Neural progenitor cell (in vitro differentiated cells): ENCODE measurements at regions not wholly inside any gene's neighbourhood (a gene's known extent, or its start where the extent isn't known, plus 50 kb on each side); places are given as distances from the start of the nearest gene placed in this dataset.

Experiments used
- DNase-seq: peaks from one replicate; pipeline ENCODE4 v3.0.0-alpha.2; 2016; ENCODE audit warnings: low spot score
- H2AFZ ChIP-seq: fragments of 200-600 bp; sonication (generic); replicated peaks from 2 replicates; pipeline ENCODE4 v1.6.1; 2016; ENCODE audit warnings: antibody characterized with exemption
- H3F3A ChIP-seq: fragments of 200-600 bp; sonication (generic); 2 replicates; pipeline ENCODE4 v1.6.1; 2016; ENCODE audit warnings: antibody characterized with exemption, low read depth
- H3K27ac ChIP-seq: fragments of 200-600 bp; sonication (generic); 2 replicates; pipeline ENCODE4 v1.5.1; 2016; ENCODE audit warnings: mild to moderate bottlenecking
- H3K27me3 ChIP-seq: fragments of 200-600 bp; sonication (generic); 2 replicates; pipeline ENCODE4 v1.6.1; 2016; ENCODE audit warnings: mild to moderate bottlenecking, moderate library complexity
- H3K36me3 ChIP-seq: fragments of 200-600 bp; sonication (generic); 2 replicates; pipeline ENCODE4 v1.5.1; 2016
- H3K4me1 ChIP-seq: fragments of 200-600 bp; sonication (generic); 2 replicates; pipeline ENCODE4 v1.6.1; 2016; ENCODE audit warnings: mixed run types
- H3K4me2 ChIP-seq: fragments of 200-600 bp; sonication (generic); 2 replicates; pipeline ENCODE4 v1.6.1; 2016
- H3K4me3 ChIP-seq: fragments of 200-600 bp; sonication (generic); 2 replicates; pipeline ENCODE4 v1.5.1; 2016
- H3K79me2 ChIP-seq: fragments of 200-600 bp; sonication (generic); 2 replicates; pipeline ENCODE4 v1.6.1; 2016; ENCODE audit warnings: low read depth
- H3K9ac ChIP-seq: fragments of 200-600 bp; sonication (generic); 2 replicates; pipeline ENCODE4 v1.6.1; 2016
- H3K9me3 ChIP-seq: fragments of 200-600 bp; sonication (generic); 2 replicates; pipeline ENCODE4 v1.5.1; 2016; ENCODE audit warnings: low read depth
- H4K20me1 ChIP-seq: fragments of 200-600 bp; sonication (generic); 2 replicates; pipeline ENCODE4 v1.6.1; 2016; ENCODE audit warnings: low read depth
- H3K27ac Mint-ChIP-seq: 3 replicates; pipeline ENCODE4 v1.8.0; 2021; ENCODE audit warnings: mixed read lengths
- H3K27me3 Mint-ChIP-seq: 2 replicates; pipeline ENCODE4 v1.8.0; 2022; ENCODE audit warnings: low read depth, mild to moderate bottlenecking, inconsistent platforms, moderate library complexity, mixed read lengths; ENCODE audit not compliant: insufficient read depth
- H3K36me3 Mint-ChIP-seq: 3 replicates; pipeline ENCODE4 v1.8.0; 2021; ENCODE audit warnings: mixed read lengths
- H3K4me1 Mint-ChIP-seq: 3 replicates; pipeline ENCODE4 v1.8.0; 2021; ENCODE audit warnings: mixed read lengths
- H3K4me3 Mint-ChIP-seq: 3 replicates; pipeline ENCODE4 v1.8.0; 2021; ENCODE audit warnings: mild to moderate bottlenecking, moderate library complexity, mixed read lengths
- H3K9me3 Mint-ChIP-seq: 3 replicates; pipeline ENCODE4 v1.8.0; 2020; ENCODE audit warnings: mixed read lengths
- CTCF ChIP-seq: fragments of 200-600 bp; sonication (generic); IDR thresholded peaks from 2 replicates; pipeline ENCODE4 v1.5.1; 2017; ENCODE audit warnings: antibody characterized with exemption, mild to moderate bottlenecking
- EZH2 ChIP-seq: fragments of 200-600 bp; sonication (generic); IDR thresholded peaks from 2 replicates; pipeline ENCODE4 v1.6.1; 2017; ENCODE audit warnings: antibody characterized with exemption, mild to moderate bottlenecking, moderate library complexity
- EZH2phosphoT487 ChIP-seq: fragments of 200-600 bp; sonication (generic); IDR thresholded peaks from 2 replicates; pipeline ENCODE4 v1.6.1; 2017; ENCODE audit warnings: antibody characterized with exemption

- H3K79me2 ChIP-seq, result no peaks in the 10 kb centered on the region
- no peaks in the 10 kb centered on the region for H3K36me3 Mint-ChIP-seq
- no peak overlapping the region for H3K27ac ChIP-seq
- no peak overlapping the region for H3K9ac ChIP-seq
- no peak overlapping the region for H3K27ac Mint-ChIP-seq
- H3K4me3 ChIP-seq, result no peak overlapping the region
- H3K4me1 Mint-ChIP-seq, result peaks cover 13% of the 10 kb centered on the region
- H3F3A ChIP-seq, result no peaks in the 10 kb centered on the region
- no peaks in the 10 kb centered on the region for H3K9me3 ChIP-seq
- DNase-seq, result no peak
- H3K4me1 ChIP-seq, result peaks cover 5% of the 10 kb centered on the region
- no peaks in the 10 kb centered on the region for H3K27me3 ChIP-seq
- TF ChIP-seq EZH2phosphoT487, result no peak
- no peak for TF ChIP-seq EZH2
- no peak for TF ChIP-seq CTCF
- no peak overlapping the region for H3K4me2 ChIP-seq
- H4K20me1 ChIP-seq, result no peaks in the 10 kb centered on the region
- no peak overlapping the region for H3K4me3 Mint-ChIP-seq
- no peak overlapping the region for H2AFZ ChIP-seq
- H3K36me3 ChIP-seq, result no peaks in the 10 kb centered on the region
- H3K27me3 Mint-ChIP-seq, result no peaks in the 10 kb centered on the region
- H3K9me3 Mint-ChIP-seq, result peaks cover 3% of the 10 kb centered on the region
Measured at GRCh38 chrX:13099121-13099520, 54.7 kb upstream of the FAM9C start.

GRCh38 chrX:13096728-13097127 is 52.3 kb upstream of the FAM9C start:
- peaks cover 12% of the 10 kb centered on the region for H3K4me1 Mint-ChIP-seq
- Histone ChIP-seq H3F3A (no peaks in the 10 kb centered on the region), H3K79me2 (no peaks in the 10 kb centered on the region), H3K27ac (no peak overlapping the region), H2AFZ (no peak overlapping the region), H3K27me3 (no peaks in the 10 kb centered on the region), H3K4me3 (no peak overlapping the region), H3K4me1 (peaks cover 5% of the 10 kb centered on the region), H3K9me3 (no peaks in the 10 kb centered on the region), H3K4me2 (no peak overlapping the region), H4K20me1 (no peaks in the 10 kb centered on the region), H3K9ac (no peak overlapping the region), H3K36me3 (no peaks in the 10 kb centered on the region)
- H3K27ac Mint-ChIP-seq, result no peak overlapping the region
- H3K27me3 Mint-ChIP-seq, result peaks cover 2% of the 10 kb centered on the region
- H3K9me3 Mint-ChIP-seq, result peaks cover 11% of the 10 kb centered on the region
- no peak overlapping the region for H3K4me3 Mint-ChIP-seq
- TF ChIP-seq EZH2 (no peak), CTCF (no peak), EZH2phosphoT487 (no peak)
- DNase-seq, result no peak
- H3K36me3 Mint-ChIP-seq, result no peaks in the 10 kb centered on the region

GRCh38 chrX:13094828-13095341 is 50.5 kb upstream of the FAM9C start:
- Mint-ChIP-seq H3K27me3 (peaks cover 2% of the 10 kb centered on the region), H3K9me3 (peaks cover 11% of the 10 kb centered on the region), H3K36me3 (no peaks in the 10 kb centered on the region), H3K4me1 (peaks cover 5% of the 10 kb centered on the region), H3K4me3 (no peak overlapping the region), H3K27ac (no peak overlapping the region)
- Histone ChIP-seq H3K4me1 (peaks cover 7% of the 10 kb centered on the region), H3K4me3 (no peak overlapping the region), H3K27me3 (no peaks in the 10 kb centered on the region), H3F3A (no peaks in the 10 kb centered on the region), H3K36me3 (no peaks in the 10 kb centered on the region), H3K4me2 (no peak overlapping the region), H4K20me1 (no peaks in the 10 kb centered on the region), H3K27ac (no peak overlapping the region), H3K9ac (no peak overlapping the region), H2AFZ (no peak overlapping the region), H3K79me2 (no peaks in the 10 kb centered on the region), H3K9me3 (no peaks in the 10 kb centered on the region)
- DNase-seq, result peak; percentile 51
- no peak for TF ChIP-seq EZH2
- TF ChIP-seq EZH2phosphoT487, result no peak
- no peak for TF ChIP-seq CTCF
